KBM-7 (cell line): ENCODE measurements at regions not wholly inside any gene's neighbourhood (a gene's known extent, or its start where the extent isn't known, plus 50 kb on each side); places are given as distances from the start of the nearest gene placed in this dataset.
A peak's percentile ranks its signal among the peaks of the same experiment; 100 is the strongest.

Source experiments
- DNase-seq: peaks from one replicate; pipeline ENCODE4 v3.0.0-alpha.2; 2015
- in situ Hi-C: fragments of 300-500 bp; cut with MboI; formaldehyde crosslinking; loops from 2 replicates; pipeline ENCODE4 v1.14.3; 2020; ENCODE audit warnings: low sequenced_read_pairs, low pct_unique_long_range_greater_than_20kb, mixed read lengths

- DNase-seq = no peak
- in situ Hi-C loops = no loop called here
Measured at GRCh38 chr22:22404598-22405284, 103.8 kb downstream of the ZNF280B start.

DNA sequence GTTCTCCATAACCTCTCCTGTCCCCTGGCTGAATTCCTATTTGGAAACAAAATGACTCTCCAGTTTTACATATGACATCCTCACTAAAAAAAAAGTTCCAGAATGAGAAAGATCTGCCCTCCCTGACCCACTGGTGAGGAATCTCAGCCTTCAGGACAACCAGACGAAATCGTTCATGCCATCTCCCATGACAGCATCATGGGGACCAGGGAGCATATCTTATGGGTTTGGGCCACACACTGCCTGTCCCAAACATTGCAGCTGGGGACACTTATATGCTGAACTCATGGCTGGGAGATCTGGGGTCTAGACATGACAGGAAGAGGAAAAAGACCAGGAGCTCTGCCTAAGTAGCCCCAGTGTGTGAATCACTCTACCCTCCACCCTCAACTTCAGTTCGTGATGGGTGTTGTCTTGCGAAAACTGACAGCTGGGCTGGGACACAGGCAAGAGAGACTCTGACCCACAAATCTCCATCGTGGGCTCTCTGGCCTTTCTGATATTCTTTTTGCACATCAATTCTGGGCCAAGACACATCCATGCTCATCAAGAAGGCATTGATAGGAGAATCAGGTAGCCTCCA, 102.0 kb downstream of the ZNF280B start:
- DNase-seq = no peak
- in situ Hi-C loops = no loop called here

- in situ Hi-C loops = no loop called here
- DNase-seq = no peak
Measured at GRCh38 chr22:22407061-22407460, 101.5 kb downstream of the ZNF280B start.

GRCh38 chr22:22408269-22408668, 100.3 kb downstream of the ZNF280B start:
- in situ Hi-C loops = no loop called here
- DNase-seq = no peak

DNA sequence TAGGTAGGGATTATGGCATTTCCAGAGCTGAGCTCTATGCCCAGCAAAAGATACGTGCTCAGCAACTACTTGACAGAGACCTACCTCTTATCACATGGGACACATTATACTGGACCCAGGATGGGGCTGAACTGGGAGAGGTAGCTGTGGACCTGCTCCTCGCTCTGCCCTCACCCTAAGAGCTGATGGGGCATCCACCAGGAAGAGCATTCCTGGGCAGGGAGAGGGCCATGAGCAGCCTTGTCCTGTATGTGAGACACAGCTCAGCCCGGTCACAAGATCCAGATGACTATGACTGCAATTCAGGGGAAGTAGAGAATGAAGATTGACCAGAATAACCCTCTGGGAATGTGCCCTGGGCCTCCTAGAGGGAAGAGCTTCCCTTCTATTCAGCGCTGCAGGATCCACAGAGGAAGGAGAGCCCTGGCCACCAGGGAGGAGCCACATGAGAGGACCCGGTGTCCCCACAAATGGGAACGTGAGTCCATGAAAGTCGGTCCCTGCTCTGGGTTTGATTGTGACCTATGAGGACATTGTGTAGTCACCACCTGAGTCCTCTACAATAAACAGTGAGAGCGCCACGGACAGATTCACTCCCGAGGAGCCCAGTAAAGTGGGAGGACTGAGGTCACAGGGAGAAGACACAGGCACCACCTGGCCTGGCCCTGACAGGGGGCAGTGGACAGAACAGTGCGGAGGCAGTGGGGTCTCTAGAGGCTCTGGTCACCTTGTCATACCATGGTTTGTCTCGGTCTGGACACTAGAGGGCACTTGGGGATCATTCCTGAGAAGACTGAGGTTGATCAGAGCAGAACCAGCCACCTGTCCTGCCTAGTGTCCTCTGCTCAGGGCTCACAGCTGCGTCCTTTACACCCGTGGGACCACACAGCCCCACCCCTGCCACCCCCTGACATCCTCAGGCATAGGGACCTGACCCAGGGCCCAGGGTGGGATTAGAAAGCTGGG, 99.5 kb downstream of the ZNF280B start:
- DNase-seq = no peak
- in situ Hi-C loops = no loop called here

DNA sequence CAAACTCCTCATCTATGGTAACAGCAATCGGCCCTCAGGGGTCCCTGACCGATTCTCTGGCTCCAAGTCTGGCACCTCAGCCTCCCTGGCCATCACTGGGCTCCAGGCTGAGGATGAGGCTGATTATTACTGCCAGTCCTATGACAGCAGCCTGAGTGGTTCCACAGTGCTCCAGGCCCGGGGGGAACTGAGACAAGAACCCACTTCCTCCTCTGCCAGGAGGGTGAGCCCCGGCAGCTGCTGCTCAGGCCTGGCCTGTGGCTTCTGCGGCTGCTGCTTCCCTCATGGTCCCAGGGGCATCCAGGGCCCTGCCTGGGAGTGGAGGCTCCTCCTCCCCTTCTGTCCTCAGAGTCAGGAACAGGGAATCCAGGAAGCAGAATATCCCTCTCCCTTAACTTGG, 98.4 kb downstream of the ZNF280B start:
- DNase-seq = peak; percentile 49
- in situ Hi-C loops = no loop called here

- in situ Hi-C loops = no loop called here
- no peak for DNase-seq
Measured at GRCh38 chr22:22410677-22411076, 97.9 kb downstream of the ZNF280B start.

DNA sequence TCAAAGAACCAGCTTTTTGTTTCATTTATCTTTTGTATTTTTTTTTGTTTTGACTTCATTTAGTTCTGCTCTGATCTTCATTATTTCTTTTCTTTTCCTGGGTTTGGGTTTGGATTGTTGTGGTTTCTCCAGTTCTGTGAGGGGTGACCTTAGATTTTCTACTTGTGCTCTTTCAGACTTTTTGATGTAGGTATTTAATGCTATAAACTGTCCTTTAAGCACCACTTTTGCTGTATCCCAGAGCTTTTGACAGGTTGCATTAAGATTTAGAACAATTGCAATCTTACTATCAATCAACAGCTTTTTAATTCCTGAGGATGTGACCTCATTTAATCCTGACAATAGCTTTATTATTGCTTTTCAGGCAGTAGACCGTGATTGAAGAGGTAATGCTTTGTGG, 94.3 kb downstream of the ZNF280B start:
- in situ Hi-C loops = no loop called here
- no peak for DNase-seq

DNA sequence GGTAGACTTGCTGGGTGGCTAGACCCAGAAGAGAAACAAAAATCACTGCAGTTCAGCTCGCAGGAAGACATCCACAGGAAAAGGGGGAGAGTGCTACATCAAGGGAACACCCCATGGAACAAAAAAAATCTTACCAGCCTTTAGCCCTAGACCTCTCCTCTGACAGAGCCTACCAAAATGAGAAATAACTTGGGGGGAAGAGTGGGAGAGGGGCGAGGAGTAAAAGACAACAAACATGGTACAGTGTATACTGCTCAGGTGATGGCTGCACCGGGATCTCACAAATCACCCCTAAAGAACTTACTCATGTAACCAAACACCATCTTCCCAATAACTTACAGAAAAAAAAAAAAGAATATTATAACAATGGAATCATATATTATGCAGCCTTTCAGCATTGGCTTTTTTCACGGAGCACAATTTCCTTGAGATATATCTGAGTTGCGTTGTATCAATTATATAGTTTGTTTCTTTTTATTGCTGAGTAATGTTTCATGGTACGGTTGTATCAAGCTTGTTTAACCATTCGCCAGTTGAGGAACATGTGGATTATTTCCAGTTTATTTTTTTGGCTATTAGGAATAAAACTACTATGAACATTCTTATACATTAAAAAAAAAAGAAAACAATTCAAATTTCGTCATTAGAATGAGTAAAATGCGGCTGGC, 90.9 kb downstream of the ZNF280B start:
- in situ Hi-C loops = no loop called here
- no peak for DNase-seq

- DNase-seq = no peak
- in situ Hi-C loops = no loop called here
Measured at GRCh38 chr22:22418163-22418549, 90.4 kb downstream of the ZNF280B start.

- in situ Hi-C loops = no loop called here
Measured at GRCh38 chr22:22418957-22419356, 89.6 kb downstream of the ZNF280B start.

DNA sequence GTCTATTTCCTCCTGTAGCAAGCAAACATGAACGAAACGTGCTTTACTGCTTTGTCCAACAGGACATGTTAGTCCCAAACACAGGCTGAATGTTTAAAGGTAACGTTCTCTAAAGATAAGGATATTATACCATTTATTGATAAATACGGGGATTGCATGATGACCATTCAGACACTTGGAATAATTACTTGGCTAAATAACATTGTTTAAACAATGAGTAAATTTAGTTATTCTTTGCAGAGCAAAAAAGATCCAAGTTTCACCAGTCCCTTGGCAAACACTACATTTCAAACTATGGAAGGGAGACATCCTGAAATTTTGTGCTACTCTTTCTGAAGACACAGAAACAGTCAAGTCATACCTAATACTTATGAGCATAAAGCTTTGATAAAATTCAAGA, 88.0 kb downstream of the ZNF280B start:
- no peak for DNase-seq
- in situ Hi-C loops = no loop called here

More at GRCh38 chr22:22418957-22419356, 89.6 kb downstream of the ZNF280B start:
- DNase-seq = no peak

DNA sequence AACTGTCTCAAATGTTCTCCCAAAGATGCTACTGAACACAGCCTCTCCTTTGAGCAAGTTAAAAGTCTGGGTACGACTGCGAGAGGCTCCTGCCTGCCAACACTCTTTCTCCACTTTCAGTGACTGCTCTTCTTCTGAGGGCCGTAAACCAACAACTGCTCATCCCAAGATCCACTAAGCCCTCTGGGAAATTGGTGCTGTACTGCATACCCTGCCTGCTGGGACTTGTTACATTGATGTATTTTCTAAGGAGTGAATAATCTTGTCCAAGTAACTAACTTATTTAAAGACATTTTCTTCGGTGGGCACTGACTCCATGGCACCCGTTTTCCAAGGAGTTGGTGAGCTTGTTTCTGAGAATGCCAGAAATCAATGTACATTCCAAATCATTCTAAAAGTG, 87.2 kb downstream of the ZNF280B start:
- in situ Hi-C loops = no loop called here
- no peak for DNase-seq

DNA sequence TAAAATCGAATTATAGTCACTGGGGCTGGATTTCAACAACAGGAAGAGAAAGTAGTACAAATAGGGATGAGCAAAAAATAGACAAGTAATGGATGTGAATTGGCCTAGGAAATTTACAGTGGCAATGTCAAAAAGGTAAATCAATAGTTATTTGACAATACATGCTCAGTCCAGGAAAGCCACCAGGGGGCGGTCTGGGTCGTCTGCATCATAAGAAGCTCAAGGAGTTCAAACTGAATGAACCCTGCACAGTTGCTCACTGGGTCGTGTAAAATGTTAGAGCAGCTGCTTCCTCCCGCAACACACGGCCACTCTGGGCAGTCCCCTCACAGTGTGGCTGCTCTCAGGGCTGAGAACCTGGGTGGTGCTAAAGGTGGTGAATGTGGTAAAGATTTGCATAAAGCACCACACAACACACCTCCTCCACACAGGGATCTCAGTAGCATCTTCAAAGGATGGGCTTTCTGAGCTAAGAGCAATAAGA, 85.9 kb downstream of the ZNF280B start:
- DNase-seq = peak; percentile 71
- in situ Hi-C loops = no loop called here

DNA sequence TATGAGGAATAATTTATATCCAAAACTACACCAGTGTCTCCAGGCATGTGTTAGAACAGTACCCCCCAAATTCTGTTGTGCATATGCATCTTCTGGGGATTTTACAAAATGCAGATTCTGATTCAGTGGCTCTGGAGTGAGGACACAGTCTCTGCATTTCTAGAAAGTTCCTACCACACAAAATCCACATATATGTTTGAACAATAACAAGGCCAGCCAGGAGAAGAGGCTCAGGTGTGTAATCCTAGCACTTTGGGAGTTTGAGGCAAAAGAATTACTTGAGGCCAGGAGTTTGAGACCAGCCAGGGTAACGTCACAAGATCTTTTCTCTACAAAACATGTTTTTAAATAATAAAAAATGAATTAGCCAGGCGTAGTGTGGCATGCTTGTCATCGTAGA, 84.9 kb downstream of the ZNF280B start:
- no peak for DNase-seq

GRCh38 chr22:22424210-22424800, 84.2 kb downstream of the ZNF280B start:
- no peak for DNase-seq
- in situ Hi-C loops = no loop called here

More for the DNA sequence above, 84.9 kb downstream of the ZNF280B start:
- in situ Hi-C loops = no loop called here

- no peak for DNase-seq
- in situ Hi-C loops = no loop called here
Measured at GRCh38 chr22:22424956-22425355, 83.6 kb downstream of the ZNF280B start.

GRCh38 chr22:22425356-22425755, 83.2 kb downstream of the ZNF280B start:
- no peak for DNase-seq
- in situ Hi-C loops = no loop called here
